ENCODE measurements at regions not wholly inside any gene's neighbourhood (a gene's known extent, or its start where the extent isn't known, plus 50 kb on each side); places are given as distances from the start of the nearest gene placed in this dataset.

GRCh38 chr4:30402276-30402675 lies 317.9 kb upstream of the PCDH7 start:
- no peak for ATAC-seq (ENCODE audit: low FRiP score)
- DNase-seq (ENCODE audit: low spot score) = no peak
- TF ChIP-seq CTCF (IDR thresholded peaks at IDR 0.05) = no peak

GRCh38 chr4:30413915-30414314 lies 306.3 kb upstream of the PCDH7 start:
- DNase-seq (ENCODE audit: low spot score) (no peak), ATAC-seq (ENCODE audit: low FRiP score) (no peak)

GRCh38 chr4:30416547-30416946 lies 303.6 kb upstream of the PCDH7 start:
- DNase-seq (ENCODE audit: low spot score) (no peak), ATAC-seq (ENCODE audit: low FRiP score) (no peak)
- TF ChIP-seq CTCF (IDR thresholded peaks at IDR 0.05) = no peak

More at GRCh38 chr4:30413915-30414314, 306.3 kb upstream of the PCDH7 start:
- TF ChIP-seq CTCF (IDR thresholded peaks at IDR 0.05) = no peak

GRCh38 chr4:30427932-30428331 lies 292.2 kb upstream of the PCDH7 start:
- TF ChIP-seq CTCF (IDR thresholded peaks at IDR 0.05) = no peak
- ATAC-seq (ENCODE audit: low FRiP score) (no peak), DNase-seq (ENCODE audit: low spot score) (no peak)

GRCh38 chr4:30429813-30430761 lies 290.1 kb upstream of the PCDH7 start:
- ATAC-seq (ENCODE audit: low FRiP score) = no peak
- DNase-seq (ENCODE audit: low spot score) = no peak
- TF ChIP-seq CTCF (IDR thresholded peaks at IDR 0.05) = no peak

GRCh38 chr4:30434656-30435055 lies 285.5 kb upstream of the PCDH7 start:
- TF ChIP-seq CTCF (IDR thresholded peaks at IDR 0.05) = no peak
- ATAC-seq (ENCODE audit: low FRiP score) (no peak), DNase-seq (ENCODE audit: low spot score) (no peak)

GRCh38 chr4:30436394-30436793 lies 283.8 kb upstream of the PCDH7 start:
- ATAC-seq (ENCODE audit: low FRiP score) (no peak), DNase-seq (ENCODE audit: low spot score) (no peak)
- no peak for TF ChIP-seq CTCF (IDR thresholded peaks at IDR 0.05)

Data from omental fat pad (tissue), 3 donors.